ENCODE measurements at regions not wholly inside any gene's neighbourhood (a gene's known extent, or its start where the extent isn't known, plus 50 kb on each side); places are given as distances from the start of the nearest gene placed in this dataset.

DNA sequence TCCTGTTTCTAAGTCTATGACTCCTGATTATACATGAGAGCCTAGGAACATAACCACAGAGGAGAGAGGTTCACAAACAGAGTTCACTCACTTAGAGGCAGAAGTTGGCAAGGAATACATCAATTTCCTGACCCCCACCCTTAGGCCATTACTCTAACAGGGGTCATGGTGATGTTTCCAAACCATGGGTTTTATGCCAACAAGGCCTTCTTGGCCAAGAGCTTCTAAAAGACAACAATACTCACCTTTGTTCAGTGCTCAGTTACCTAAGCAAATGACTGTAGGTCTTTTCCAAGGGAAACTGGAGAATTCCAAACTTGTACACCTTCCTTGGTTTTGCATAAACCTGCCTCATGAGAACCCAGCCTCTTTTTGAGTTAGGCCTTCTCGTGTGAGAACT is 52.6 kb downstream of the ERICH4 start:
- DNase-seq: no peak

DNA sequence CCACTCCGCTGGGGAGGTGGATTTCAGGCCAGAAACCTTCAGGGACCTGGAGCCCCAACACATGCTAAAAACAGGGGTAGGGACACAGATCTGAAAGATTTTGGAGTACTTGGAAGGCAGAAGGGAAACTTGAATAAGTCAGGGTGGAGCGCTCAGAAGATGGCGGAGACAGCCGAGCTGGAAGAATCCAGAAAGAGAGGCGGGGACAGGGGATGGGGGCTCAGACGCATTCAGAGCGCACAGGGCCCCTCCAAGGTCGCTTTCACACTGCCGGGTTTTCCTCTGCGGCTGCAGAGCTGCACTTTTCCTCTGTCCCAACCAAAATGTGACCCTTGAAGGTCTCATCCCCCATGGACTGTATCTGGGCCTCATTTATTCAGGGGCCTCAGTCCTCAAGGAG is 56.9 kb downstream of the ERICH4 start:
- no peak for DNase-seq

DNA sequence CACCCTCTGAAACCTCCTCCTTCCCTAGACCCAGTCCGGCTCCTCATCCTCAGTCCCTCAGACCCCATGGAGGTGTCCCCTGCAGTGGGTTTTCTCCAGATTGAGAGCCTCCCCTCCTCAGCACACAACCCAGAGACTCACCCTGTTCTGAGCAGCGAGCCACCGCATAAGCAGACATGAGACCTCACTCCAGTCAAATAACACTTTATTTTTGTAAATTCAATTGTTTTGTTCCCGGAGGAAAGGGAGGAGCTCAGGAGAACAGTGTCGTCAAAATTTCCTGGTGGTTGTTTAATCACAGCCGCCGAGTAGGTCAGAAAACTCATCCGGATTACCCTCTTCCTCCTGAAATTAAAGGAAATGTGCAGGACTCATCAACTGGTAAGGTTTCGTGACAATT is 57.5 kb downstream of the ERICH4 start:
- no peak for DNase-seq

DNA sequence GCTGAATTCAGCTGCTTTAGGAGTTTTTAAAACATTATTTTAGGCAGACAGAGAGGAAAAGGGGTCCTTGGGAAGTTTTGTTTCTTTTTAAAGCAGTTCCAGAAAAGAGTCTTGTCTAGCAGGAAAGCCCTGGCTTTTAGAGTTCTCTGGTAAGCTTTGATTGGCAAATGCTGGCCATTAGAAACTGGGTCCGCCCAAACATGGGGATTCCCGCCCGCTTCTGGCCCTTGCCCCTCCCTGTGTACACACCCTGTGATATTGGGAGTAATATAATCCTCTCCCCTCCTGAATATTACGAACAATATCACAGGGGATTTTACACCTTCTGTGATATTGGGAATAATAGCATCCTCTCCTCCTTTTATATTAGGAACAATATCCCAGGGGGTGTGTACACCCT is 58.9 kb downstream of the ERICH4 start:
- DNase-seq: no peak

DNA sequence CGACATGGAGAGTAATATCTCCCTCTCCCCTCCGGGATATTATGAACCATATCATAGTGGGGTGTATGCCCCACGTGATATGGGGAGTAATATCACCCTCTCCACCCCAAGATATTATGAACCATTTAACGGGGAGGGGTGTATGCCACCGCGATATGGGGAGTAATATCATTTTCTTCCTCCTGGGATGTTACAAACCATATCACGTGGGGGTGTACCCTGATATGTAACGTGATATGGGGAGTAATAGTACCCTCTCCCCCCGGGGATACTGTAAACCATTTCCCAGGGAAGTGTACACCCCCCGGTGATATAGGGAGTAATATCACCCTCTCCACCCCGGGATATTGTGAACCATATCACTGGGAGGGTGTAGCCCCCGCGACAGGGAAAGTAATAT is 62.1 kb downstream of the ERICH4 start:
- no peak for DNase-seq

DNA sequence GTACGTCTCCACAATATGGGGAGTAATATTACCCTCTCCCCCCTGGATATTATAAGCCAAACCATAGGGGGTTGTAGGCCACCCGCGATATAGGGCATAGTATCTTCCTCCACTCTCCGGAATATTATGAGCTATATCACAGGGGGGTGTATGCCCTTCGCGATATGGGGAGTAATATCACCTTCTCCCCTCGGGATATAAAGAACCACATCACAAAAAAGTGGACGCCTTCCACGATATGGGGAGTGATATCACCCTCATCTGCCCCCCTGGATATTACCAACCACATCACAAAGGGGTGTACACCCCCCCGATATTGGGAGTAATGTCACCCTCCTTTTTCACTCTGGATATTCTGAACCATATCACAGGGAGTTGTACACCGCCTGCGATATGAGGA is 65.5 kb upstream of the CEACAM21 start:
- DNase-seq: no peak

DNA sequence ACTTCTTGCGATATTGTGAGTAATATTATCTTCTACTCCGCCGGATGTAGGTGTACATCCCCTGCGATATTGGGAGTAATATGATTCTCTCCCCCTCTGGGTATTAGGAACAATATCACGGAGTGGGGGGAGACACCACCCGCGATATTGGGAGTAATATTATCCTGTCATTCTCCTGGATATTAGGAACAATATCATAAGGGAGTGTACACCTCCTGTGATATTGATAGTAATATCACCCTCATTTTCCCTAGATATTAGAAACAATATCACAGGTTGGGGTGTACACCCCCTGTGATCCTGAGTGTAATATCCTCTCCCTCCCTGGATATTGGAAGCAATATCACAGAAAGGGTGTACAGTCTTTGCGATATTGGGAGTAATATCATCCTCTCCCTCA is 64.3 kb upstream of the CEACAM21 start:
- no peak for DNase-seq

DNA sequence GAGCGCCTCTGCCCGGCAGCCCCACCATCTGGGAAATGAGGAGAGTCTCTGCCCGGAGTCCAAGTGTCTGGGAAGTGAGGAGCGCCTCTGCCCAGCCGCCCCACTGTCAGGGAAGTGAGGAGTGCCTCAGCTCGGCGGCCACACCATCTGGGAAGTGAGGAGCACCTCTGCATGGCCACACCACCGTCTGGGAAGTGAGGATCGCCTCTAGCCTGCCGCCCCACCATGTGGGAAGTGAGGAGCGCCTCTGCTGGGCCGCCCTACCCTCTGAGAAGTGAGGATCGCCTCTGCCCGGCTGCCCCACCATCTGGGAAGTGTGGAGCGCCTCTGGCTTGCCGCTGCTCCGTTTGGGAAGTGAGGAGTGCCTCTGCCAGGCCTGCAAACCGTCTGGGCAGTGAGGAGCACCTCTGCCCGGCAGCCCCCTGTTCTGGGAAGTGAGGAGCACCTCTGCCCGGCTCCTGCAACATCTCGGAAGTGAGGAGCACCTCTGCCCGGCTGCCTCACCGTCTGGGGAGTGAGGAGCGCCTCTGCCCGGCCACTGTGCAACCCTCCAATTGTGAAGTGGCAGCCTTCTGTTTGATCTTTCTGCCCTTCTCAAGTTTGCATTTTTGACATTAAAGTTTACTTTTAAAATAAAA is 60.8 kb upstream of the CEACAM21 start:
- DNase-seq: no peak

DNA sequence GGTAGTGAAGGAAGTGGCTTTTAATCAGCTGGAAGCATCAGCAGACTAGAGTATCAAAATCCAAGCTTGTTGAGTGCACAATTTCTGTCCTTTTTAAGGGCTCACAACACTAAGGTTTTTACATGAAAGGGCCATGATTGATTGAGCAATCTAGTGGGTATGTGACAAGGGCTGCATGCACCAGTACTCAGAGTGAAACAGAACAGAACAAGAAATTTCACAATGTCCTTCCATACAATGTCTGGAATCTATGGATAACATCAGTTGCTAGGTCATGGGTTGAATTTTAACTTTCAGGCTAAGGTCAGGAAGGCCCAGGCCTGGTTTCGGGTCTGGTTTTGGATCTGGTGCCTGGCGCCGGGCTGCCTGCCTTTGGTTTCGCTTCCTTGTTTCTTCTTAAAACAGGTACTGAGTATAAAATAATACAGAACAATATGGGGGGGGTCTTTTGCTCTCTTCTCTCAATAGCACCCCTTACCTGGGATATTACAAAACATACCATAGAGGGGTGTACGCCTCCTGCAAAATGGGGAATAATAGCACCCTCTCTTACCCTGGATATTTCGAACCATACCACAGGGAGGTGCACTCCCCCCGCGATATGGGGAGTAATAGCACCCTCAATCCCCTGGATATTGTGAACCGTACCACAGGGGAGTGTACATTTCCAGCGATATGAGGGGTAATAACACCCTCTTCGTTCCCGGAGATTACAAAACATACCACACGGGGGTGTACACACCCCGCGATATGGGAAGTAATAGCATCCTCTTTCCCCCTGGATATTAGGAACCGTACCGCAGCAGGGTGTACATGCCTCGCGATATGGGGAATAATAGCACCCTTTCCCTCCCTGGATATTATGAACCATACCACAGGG is 59.4 kb upstream of the CEACAM21 start:
- peak; percentile 42 to 64 for DNase-seq

DNA sequence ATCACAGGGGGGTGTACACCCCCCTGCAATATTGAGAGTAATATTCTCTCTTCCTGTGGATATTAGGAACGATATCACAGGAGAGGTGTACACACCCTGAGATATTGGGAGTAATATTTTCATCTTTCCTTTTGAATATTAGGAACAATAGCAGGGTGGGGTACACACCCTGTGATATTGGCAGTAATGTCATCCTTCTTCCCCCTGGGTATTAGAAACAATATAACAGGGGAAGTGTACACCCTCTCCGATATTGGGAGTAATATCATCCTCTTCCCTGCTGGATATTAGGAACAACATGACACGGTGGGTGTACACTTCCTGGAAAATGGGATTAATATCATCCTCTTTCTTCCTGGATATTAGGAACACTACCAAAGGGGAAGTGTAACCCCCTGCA is 57.8 kb upstream of the CEACAM21 start:
- DNase-seq: no peak

DNA sequence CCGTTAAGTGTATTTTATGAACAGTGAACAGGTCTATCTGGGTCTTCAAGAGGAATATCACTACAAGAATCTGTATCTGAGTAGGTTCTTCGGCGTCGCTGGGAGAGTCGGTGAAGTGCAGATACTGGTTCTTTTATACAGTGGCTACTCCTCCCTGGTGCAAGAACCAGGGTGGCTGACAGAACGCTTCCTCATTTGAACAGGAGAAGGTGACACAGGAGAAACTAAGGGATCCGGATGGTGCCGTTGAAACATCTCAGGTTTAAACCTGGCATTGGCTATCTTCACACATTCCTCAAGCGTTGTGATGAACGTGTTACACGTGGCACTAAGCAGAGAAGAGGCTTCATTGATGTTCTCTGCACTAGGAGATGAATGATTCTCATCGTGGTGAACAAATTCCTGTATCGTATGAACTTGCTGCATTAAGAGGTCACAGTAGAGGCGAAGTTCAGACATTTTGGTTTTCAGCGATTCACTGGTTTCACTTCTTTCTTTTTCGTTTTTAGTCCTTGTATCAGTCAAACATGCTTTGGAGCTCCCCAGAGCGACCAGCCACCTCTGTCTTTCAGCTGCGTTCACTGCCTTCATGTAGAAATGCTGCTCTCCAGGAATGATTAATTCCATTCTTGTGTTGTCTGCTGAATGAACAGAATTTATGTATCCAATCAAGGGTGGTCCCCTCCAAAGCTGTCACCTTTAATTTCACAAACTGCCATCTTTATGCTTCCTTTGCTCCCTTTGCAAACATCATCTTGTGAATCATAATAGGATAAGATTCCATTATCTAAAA is 54.6 kb upstream of the CEACAM21 start:
- DNase-seq: peak; percentile 10 to 30

DNA sequence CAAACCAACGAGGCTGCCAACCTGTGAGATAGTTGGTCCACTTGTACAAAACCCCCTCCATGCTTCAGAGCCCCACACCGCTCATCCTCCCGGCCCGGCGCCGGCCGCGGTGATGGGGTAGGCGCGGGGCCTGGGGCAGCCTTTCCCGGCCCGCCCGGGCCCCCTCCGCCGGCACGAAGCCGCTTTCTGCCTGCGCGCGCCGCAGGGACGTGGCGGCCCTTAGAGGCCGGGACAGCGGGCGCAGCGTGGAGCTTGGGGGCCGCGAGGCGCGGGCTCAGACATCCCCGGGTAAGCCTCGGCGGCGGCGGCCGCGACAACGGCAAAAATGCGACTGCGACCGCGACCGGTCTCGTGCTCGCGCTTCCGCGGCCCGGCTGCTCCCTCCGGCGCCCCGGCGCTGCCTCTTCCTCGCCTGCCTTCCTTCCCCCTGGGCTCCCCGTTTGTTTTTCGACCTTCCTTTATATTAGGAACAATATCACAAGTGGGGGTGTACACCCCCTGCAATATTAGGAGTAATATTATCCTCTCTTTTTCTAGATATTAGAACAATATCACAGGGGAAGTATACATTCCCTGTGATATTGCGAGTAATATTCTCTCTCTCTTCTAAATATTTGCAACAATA is 53.9 kb upstream of the CEACAM21 start:
- peak in 1 of 2 experiments; percentile 5 for DNase-seq

DNA sequence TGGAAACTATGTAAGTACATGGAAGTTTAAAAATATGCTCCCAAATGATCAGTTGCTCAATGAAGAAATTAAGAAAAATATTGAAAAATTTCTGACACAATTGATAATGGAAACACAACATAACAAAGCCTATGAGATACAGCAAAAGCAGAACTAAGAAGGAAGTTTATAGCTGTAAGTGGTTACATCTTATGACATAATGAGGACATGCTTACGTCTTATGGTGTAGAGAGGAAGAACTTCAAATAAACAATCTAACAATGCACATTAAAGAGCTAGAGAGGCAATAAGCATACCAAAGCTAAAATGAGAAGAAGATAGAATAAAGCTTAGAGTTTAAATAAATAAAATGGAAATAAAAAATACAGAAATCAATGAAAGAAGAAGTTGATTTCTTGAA is 50.0 kb upstream of the CEACAM21 start:
- DNase-seq: no peak

All from Kasumi-1 (cell line).